HT1080 (cell line): ENCODE measurements at regions not wholly inside any gene's neighbourhood (a gene's known extent, or its start where the extent isn't known, plus 50 kb on each side); places are given as distances from the start of the nearest gene placed in this dataset.
"Not testable (repeated sequence)": the region's sequence is repeated elsewhere in the genome, so short reads cannot be mapped to it uniquely, and the experiment has no call there.

Source experiments
- DNase-seq: peaks from one replicate; pipeline ENCODE4 v3.0.0-alpha.2; 2015; ENCODE audit warnings: low read depth

GRCh38 chr4:126409746-126410145 is 1095.0 kb downstream of the FAT4 start:
- DNase-seq = no peak

- no peak for DNase-seq
Measured at GRCh38 chr4:126411047-126411446, 1096.3 kb downstream of the FAT4 start.

GRCh38 chr4:126412310-126412709 is 1097.6 kb downstream of the FAT4 start:
- DNase-seq = not testable (repeated sequence)

GRCh38 chr4:126414741-126415140 is 1100.0 kb downstream of the FAT4 start:
- DNase-seq = no peak

GRCh38 chr4:126419266-126419665 is 1104.5 kb downstream of the FAT4 start:
- DNase-seq = no peak

GRCh38 chr4:126427853-126428252 is 1113.1 kb downstream of the FAT4 start:
- DNase-seq = no peak

GRCh38 chr4:126431049-126431448 is 1116.3 kb downstream of the FAT4 start:
- DNase-seq = no peak

- DNase-seq = no peak
Measured at GRCh38 chr4:126435491-126435890, 1120.7 kb downstream of the FAT4 start.

GRCh38 chr4:126440297-126440696 is 1125.5 kb downstream of the FAT4 start:
- no peak for DNase-seq

GRCh38 chr4:126441173-126442035 is 1126.6 kb downstream of the FAT4 start:
- DNase-seq = peak; percentile 3

GRCh38 chr4:126445596-126445995 is 1130.8 kb downstream of the FAT4 start:
- DNase-seq = no peak

- no peak for DNase-seq
Measured at GRCh38 chr4:126446917-126447316, 1132.2 kb downstream of the FAT4 start.

GRCh38 chr4:126448086-126448845 is 1133.5 kb downstream of the FAT4 start:
- no peak for DNase-seq

GRCh38 chr4:126451237-126451873 is 1136.6 kb downstream of the FAT4 start:
- peak; percentile 1 for DNase-seq

GRCh38 chr4:126455865-126456264 is 1141.1 kb downstream of the FAT4 start:
- DNase-seq = no peak

GRCh38 chr4:126458993-126459392 is 1144.2 kb downstream of the FAT4 start:
- DNase-seq = no peak

- no peak for DNase-seq
Measured at GRCh38 chr4:126465341-126465740, 1150.6 kb downstream of the FAT4 start.

- DNase-seq = no peak
Measured at GRCh38 chr4:126466848-126467247, 1152.1 kb downstream of the FAT4 start.

GRCh38 chr4:126468144-126468543 is 1153.4 kb downstream of the FAT4 start:
- DNase-seq = no peak

GRCh38 chr4:126470862-126471261 is 1156.1 kb downstream of the FAT4 start:
- DNase-seq = peak; percentile 71

- peak; percentile 4 for DNase-seq
Measured at GRCh38 chr4:126475730-126476129, 1157.0 kb upstream of the INTU start.

GRCh38 chr4:126479709-126480108 is 1153.0 kb upstream of the INTU start:
- DNase-seq = no peak
